GM23338 (cell line): ENCODE measurements at regions not wholly inside any gene's neighbourhood (a gene's known extent, or its start where the extent isn't known, plus 50 kb on each side); places are given as distances from the start of the nearest gene placed in this dataset.

Source experiments
- ATAC-seq: fragments of 200-7000 bp; cut with Tn5 transposase; 3 replicates; pipeline ENCODE4 v1.9.1; 2020
- DNase-seq: peaks from one replicate; pipeline ENCODE4 v3.0.0-alpha.2; 2015; ENCODE audit warnings: low spot score
- H2AFZ ChIP-seq: fragments of 200-600 bp; sonication (generic); 2 replicates; pipeline ENCODE4 v1.8.0; 2016; ENCODE audit warnings: antibody characterized with exemption, mild to moderate bottlenecking, moderate library complexity
- H3F3A ChIP-seq: fragments of 200-600 bp; sonication (generic); replicated peaks from 2 replicates; pipeline ENCODE4 v1.8.0; 2017; ENCODE audit warnings: antibody characterized with exemption, mixed run types, low read depth
- H3K27ac ChIP-seq: fragments of 200-600 bp; sonication (generic); 2 replicates; pipeline ENCODE4 v1.6.1; 2016; ENCODE audit warnings: low read depth
- H3K27me3 ChIP-seq: fragments of 200-600 bp; sonication (generic); 2 replicates; pipeline ENCODE4 v1.8.0; 2016; ENCODE audit warnings: mild to moderate bottlenecking, mixed run types, moderate library complexity; ENCODE audit not compliant: insufficient read depth
- H3K36me3 ChIP-seq: fragments of 200-600 bp; sonication (generic); 2 replicates; pipeline ENCODE4 v1.8.0; 2016; ENCODE audit warnings: mild to moderate bottlenecking; ENCODE audit not compliant: insufficient read depth
- H3K4me1 ChIP-seq: fragments of 200-600 bp; sonication (generic); 2 replicates; pipeline ENCODE4 v1.8.0; 2016; ENCODE audit warnings: mild to moderate bottlenecking, moderate library complexity; ENCODE audit not compliant: insufficient read depth
- H3K4me2 ChIP-seq: fragments of 200-600 bp; sonication (generic); 2 replicates; pipeline ENCODE4 v1.7.1; 2017; ENCODE audit warnings: mixed run types
- H3K4me3 ChIP-seq: fragments of 200-600 bp; sonication (generic); 2 replicates; pipeline ENCODE4 v1.6.1; 2016; ENCODE audit warnings: mixed run types
- H3K79me2 ChIP-seq: fragments of 200-600 bp; sonication (generic); replicated peaks from 2 replicates; pipeline ENCODE4 v1.8.0; 2017; ENCODE audit warnings: mild to moderate bottlenecking; ENCODE audit not compliant: insufficient read depth
- H3K9me2 ChIP-seq: fragments of 200-600 bp; sonication (generic); 2 replicates; pipeline ENCODE4 v1.8.0; 2017; ENCODE audit not compliant: insufficient read depth
- H4K20me1 ChIP-seq: fragments of 200-600 bp; sonication (generic); replicated peaks from 2 replicates; pipeline ENCODE4 v1.8.0; 2017; ENCODE audit warnings: mild to moderate bottlenecking; ENCODE audit not compliant: insufficient read depth
- H3K27ac Mint-ChIP-seq: 2 replicates; pipeline ENCODE4 v1.8.0; 2020; ENCODE audit warnings: inconsistent platforms, mild to moderate bottlenecking, moderate library complexity, mixed read lengths
- H3K27me3 Mint-ChIP-seq: 3 replicates; pipeline ENCODE4 v1.8.0; 2022; ENCODE audit warnings: low read depth, mild to moderate bottlenecking, moderate library complexity, mixed read lengths, inconsistent platforms; ENCODE audit not compliant: insufficient read depth, poor library complexity
- H3K36me3 Mint-ChIP-seq: 3 replicates; pipeline ENCODE4 v1.8.0; 2021; ENCODE audit warnings: low read depth, mild to moderate bottlenecking, inconsistent platforms, moderate library complexity, mixed read lengths
- H3K4me1 Mint-ChIP-seq: 3 replicates; pipeline ENCODE4 v1.8.0; 2020; ENCODE audit warnings: mild to moderate bottlenecking, inconsistent platforms, mixed read lengths
- H3K4me3 Mint-ChIP-seq: 3 replicates; pipeline ENCODE4 v1.8.0; 2021; ENCODE audit warnings: moderate library complexity, mild to moderate bottlenecking, inconsistent platforms, mixed read lengths
- H3K9me3 Mint-ChIP-seq: 3 replicates; pipeline ENCODE4 v1.8.0; 2020; ENCODE audit warnings: moderate library complexity, mild to moderate bottlenecking, inconsistent platforms, mixed read lengths
- EZH2 ChIP-seq: fragments of 200-600 bp; sonication (generic); IDR thresholded peaks from one replicate; pipeline ENCODE4 v1.8.0; 2017; ENCODE audit warnings: antibody characterized with exemption, mild to moderate bottlenecking, low read depth; ENCODE audit not compliant: unreplicated experiment
- EZH2phosphoT487 ChIP-seq: fragments of 200-600 bp; sonication (generic); IDR thresholded peaks from one replicate; pipeline ENCODE4 v1.8.1; 2018; ENCODE audit warnings: antibody characterized with exemption; ENCODE audit not compliant: unreplicated experiment
- JUNB ChIP-seq: IDR thresholded peaks from one replicate; pipeline ENCODE4 v1.6.1; 2016; ENCODE audit warnings: antibody characterized with exemption; ENCODE audit not compliant: unreplicated experiment
- TF ChIP-seq, protein P1 (sequence below): fragments of 250-450 bp; sonication (Bioruptor Pico); IDR thresholded peaks from 2 replicates; pipeline ENCODE4 v1.5.0; 2020; ENCODE audit warnings: mild to moderate bottlenecking, moderate library complexity
- TF ChIP-seq, protein P2 (sequence below), 2 experiments: fragments of 200-600 bp in 1 of 2; sonication (generic) in 1 of 2; conservative IDR thresholded peaks; 2 replicates each; pipeline versions ENCODE4 v1.5.1 to v1.6.1; 2016 to 2017; ENCODE audit warnings: antibody characterized with exemption in 2 of 2, low read depth in 2 of 2, mild to moderate bottlenecking in 2 of 2, moderate library complexity in 1 of 2

DNA sequence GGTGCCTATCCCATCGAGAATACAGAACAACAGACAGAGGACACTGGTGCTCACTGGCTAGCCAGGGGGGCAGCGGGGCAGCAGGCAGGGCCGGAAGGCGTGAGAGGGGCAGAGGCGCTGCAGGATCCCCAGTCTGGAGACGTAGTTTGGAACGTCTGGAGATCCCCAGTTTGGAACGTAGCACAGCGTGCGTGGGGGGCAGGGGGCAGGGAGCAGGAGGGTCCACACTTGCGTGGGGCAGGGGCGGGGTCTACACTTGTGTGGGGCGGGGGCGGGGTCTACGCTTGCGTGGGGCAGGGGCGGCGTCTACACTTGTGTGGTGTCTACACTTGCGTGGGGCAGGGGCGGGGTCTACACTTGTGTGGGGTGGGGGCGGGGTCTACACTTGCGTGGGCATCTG, 107.2 kb downstream of the DACT2 start (continued):
- TF ChIP-seq, protein P1, sequence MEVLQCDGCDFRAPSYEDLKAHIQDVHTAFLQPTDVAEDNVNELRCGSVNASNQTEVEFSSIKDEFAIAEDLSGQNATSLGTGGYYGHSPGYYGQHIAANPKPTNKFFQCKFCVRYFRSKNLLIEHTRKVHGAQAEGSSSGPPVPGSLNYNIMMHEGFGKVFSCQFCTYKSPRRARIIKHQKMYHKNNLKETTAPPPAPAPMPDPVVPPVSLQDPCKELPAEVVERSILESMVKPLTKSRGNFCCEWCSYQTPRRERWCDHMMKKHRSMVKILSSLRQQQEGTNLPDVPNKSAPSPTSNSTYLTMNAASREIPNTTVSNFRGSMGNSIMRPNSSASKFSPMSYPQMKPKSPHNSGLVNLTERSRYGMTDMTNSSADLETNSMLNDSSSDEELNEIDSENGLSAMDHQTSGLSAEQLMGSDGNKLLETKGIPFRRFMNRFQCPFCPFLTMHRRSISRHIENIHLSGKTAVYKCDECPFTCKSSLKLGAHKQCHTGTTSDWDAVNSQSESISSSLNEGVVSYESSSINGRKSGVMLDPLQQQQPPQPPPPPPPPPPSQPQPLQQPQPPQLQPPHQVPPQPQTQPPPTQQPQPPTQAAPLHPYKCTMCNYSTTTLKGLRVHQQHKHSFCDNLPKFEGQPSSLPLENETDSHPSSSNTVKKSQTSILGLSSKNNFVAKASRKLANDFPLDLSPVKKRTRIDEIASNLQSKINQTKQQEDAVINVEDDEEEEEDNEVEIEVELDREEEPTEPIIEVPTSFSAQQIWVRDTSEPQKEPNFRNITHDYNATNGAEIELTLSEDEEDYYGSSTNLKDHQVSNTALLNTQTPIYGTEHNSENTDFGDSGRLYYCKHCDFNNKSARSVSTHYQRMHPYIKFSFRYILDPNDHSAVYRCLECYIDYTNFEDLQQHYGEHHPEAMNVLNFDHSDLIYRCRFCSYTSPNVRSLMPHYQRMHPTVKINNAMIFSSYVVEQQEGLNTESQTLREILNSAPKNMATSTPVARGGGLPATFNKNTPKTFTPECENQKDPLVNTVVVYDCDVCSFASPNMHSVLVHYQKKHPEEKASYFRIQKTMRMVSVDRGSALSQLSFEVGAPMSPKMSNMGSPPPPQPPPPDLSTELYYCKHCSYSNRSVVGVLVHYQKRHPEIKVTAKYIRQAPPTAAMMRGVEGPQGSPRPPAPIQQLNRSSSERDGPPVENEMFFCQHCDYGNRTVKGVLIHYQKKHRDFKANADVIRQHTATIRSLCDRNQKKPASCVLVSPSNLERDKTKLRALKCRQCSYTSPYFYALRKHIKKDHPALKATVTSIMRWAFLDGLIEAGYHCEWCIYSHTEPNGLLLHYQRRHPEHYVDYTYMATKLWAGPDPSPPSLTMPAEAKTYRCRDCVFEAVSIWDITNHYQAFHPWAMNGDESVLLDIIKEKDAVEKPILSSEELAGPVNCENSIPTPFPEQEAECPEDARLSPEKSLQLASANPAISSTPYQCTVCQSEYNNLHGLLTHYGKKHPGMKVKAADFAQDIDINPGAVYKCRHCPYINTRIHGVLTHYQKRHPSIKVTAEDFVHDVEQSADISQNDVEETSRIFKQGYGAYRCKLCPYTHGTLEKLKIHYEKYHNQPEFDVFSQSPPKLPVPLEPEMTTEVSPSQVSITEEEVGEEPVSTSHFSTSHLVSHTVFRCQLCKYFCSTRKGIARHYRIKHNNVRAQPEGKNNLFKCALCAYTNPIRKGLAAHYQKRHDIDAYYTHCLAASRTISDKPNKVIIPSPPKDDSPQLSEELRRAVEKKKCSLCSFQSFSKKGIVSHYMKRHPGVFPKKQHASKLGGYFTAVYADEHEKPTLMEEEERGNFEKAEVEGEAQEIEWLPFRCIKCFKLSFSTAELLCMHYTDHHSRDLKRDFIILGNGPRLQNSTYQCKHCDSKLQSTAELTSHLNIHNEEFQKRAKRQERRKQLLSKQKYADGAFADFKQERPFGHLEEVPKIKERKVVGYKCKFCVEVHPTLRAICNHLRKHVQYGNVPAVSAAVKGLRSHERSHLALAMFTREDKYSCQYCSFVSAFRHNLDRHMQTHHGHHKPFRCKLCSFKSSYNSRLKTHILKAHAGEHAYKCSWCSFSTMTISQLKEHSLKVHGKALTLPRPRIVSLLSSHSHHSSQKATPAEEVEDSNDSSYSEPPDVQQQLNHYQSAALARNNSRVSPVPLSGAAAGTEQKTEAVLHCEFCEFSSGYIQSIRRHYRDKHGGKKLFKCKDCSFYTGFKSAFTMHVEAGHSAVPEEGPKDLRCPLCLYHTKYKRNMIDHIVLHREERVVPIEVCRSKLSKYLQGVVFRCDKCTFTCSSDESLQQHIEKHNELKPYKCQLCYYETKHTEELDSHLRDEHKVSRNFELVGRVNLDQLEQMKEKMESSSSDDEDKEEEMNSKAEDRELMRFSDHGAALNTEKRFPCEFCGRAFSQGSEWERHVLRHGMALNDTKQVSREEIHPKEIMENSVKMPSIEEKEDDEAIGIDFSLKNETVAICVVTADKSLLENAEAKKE (CRISPR knock-in tag) = no peak
- TF ChIP-seq EZH2phosphoT487 (no peak), EZH2 (no peak)
- TF ChIP-seq, protein P2, sequence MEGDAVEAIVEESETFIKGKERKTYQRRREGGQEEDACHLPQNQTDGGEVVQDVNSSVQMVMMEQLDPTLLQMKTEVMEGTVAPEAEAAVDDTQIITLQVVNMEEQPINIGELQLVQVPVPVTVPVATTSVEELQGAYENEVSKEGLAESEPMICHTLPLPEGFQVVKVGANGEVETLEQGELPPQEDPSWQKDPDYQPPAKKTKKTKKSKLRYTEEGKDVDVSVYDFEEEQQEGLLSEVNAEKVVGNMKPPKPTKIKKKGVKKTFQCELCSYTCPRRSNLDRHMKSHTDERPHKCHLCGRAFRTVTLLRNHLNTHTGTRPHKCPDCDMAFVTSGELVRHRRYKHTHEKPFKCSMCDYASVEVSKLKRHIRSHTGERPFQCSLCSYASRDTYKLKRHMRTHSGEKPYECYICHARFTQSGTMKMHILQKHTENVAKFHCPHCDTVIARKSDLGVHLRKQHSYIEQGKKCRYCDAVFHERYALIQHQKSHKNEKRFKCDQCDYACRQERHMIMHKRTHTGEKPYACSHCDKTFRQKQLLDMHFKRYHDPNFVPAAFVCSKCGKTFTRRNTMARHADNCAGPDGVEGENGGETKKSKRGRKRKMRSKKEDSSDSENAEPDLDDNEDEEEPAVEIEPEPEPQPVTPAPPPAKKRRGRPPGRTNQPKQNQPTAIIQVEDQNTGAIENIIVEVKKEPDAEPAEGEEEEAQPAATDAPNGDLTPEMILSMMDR (conservative IDR thresholded peaks at IDR 0.05; ENCODE audit: low read depth in 2 of 2) = no peak

DNA sequence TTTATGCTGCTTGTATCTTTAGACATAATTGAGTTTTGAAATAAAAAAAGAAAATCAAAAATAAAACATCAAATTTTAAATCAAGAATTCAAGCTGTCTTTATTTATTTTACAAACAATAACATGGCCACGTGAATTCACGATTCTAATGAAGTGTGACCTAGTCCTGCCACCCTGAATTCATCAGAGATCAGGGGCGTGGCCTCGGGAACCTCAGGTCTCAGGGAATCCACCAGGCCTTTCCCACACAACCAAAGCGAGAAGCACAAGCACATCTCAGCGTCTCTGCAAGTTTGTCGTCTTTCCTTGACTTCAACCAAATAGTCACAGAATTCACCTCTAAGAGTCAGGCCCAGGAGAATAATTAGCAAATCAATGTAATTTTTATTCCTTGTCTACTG, 107.9 kb downstream of the DACT2 start:
- Histone ChIP-seq H3K4me2 (no peak overlapping the region), H3K4me1 (peaks cover 14% of the 10 kb centered on the region), H2AFZ (no peak overlapping the region), H3K9me2 (no peaks in the 10 kb centered on the region), H3F3A (no peaks in the 10 kb centered on the region), H3K36me3 (no peaks in the 10 kb centered on the region), H4K20me1 (no peaks in the 10 kb centered on the region), H3K27ac (no peak overlapping the region), H3K79me2 (no peaks in the 10 kb centered on the region), H3K4me3 (no peak overlapping the region), H3K27me3 (no peaks in the 10 kb centered on the region)
- Mint-ChIP-seq H3K9me3 (peaks cover 2% of the 10 kb centered on the region; the same call in 1 of the 3 replicates), H3K27me3 (peaks cover 24% of the 10 kb centered on the region), H3K4me1 (peaks cover 50% of the 10 kb centered on the region), H3K27ac (no peak overlapping the region), H3K36me3 (no peaks in the 10 kb centered on the region; the same call in 2 of the 3 replicates), H3K4me3 (no peak overlapping the region; the same call in 2 of the 3 replicates)
- no peak for ATAC-seq
- no peak for DNase-seq
- no peak for TF ChIP-seq JUNB
- TF ChIP-seq, protein P1 (CRISPR knock-in tag) = no peak
